Endodermal cell (in vitro differentiated cells): ENCODE measurements at regions not wholly inside any gene's neighbourhood (a gene's known extent, or its start where the extent isn't known, plus 50 kb on each side); places are given as distances from the start of the nearest gene placed in this dataset.

ENCODE experiments used
- DNase-seq: peaks from one replicate; pipeline ENCODE4 v3.0.0-alpha.2; 2017
- H3K27ac ChIP-seq: 2 replicates; pipeline ENCODE4 v1.5.1; 2013; ENCODE audit warnings: mild to moderate bottlenecking, low read depth, low read length, moderate library complexity
- H3K27me3 ChIP-seq: 2 replicates; pipeline ENCODE4 v1.6.1; 2013; ENCODE audit warnings: mild to moderate bottlenecking, low read length, moderate library complexity; ENCODE audit not compliant: insufficient read depth, control insufficient read depth, poor library complexity, severe bottlenecking
- H3K36me3 ChIP-seq: 2 replicates; pipeline ENCODE4 v1.7.0; 2013; ENCODE audit warnings: mild to moderate bottlenecking, low read length, moderate library complexity; ENCODE audit not compliant: control insufficient read depth, insufficient read depth
- H3K4me1 ChIP-seq: one replicate; pipeline ENCODE4 v1.7.0; 2013; ENCODE audit warnings: low read length; ENCODE audit not compliant: control insufficient read depth, insufficient read depth
- H3K4me3 ChIP-seq: 2 replicates; pipeline ENCODE4 v1.5.1; 2013; ENCODE audit warnings: mild to moderate bottlenecking, low read length, moderate library complexity
- H3K9ac ChIP-seq: 2 replicates; pipeline ENCODE4 v1.6.1; 2013; ENCODE audit warnings: mild to moderate bottlenecking, low read length, moderate library complexity; ENCODE audit not compliant: poor library complexity, severe bottlenecking; ENCODE audit errors: extremely low read depth
- H3K9me3 ChIP-seq: 2 replicates; pipeline ENCODE4 v1.6.1; 2013; ENCODE audit warnings: mild to moderate bottlenecking, low read length, moderate library complexity; ENCODE audit not compliant: control insufficient read depth
- H3K27ac Mint-ChIP-seq: 2 replicates; pipeline ENCODE4 v1.8.0; 2020; ENCODE audit warnings: mixed read lengths
- H3K27me3 Mint-ChIP-seq: 2 replicates; pipeline ENCODE4 v1.8.0; 2021; ENCODE audit warnings: mild to moderate bottlenecking, mixed read lengths; ENCODE audit not compliant: insufficient read depth
- H3K36me3 Mint-ChIP-seq: 2 replicates; pipeline ENCODE4 v1.8.0; 2020; ENCODE audit warnings: low read depth, mixed read lengths
- H3K4me1 Mint-ChIP-seq: 2 replicates; pipeline ENCODE4 v1.8.0; 2020; ENCODE audit warnings: mixed read lengths
- H3K4me3 Mint-ChIP-seq: 2 replicates; pipeline ENCODE4 v1.8.0; 2020; ENCODE audit warnings: mild to moderate bottlenecking, moderate library complexity, mixed read lengths
- H3K9me3 Mint-ChIP-seq: 2 replicates; pipeline ENCODE4 v1.8.0; 2020; ENCODE audit warnings: mild to moderate bottlenecking, mixed read lengths
- CTCF ChIP-seq: fragments of 200-600 bp; sonication (generic); conservative IDR thresholded peaks from 2 replicates; pipeline ENCODE4 v1.5.0; 2021; ENCODE audit warnings: antibody characterized with exemption, mild to moderate bottlenecking
- WGBS, 2 experiments: methylation state at CpG; one replicate each; pipeline versions ENCODE4 v1.1.5 to v1.1.7; 2013; ENCODE audit warnings: missing lambda C conversion rate in 2 of 2, mixed read lengths in 1 of 2; ENCODE audit not compliant: insufficient coverage in 1 of 2, insufficient read length in 1 of 2; 5-methylcytosine and 5-hydroxymethylcytosine counted together

- Histone ChIP-seq H3K27me3 (peaks cover 2% of the 10 kb centered on the region), H3K4me1 (peaks cover 7% of the 10 kb centered on the region), H3K4me3 (no peak overlapping the region), H3K9ac (no peak overlapping the region), H3K27ac (no peak overlapping the region), H3K36me3 (no peaks in the 10 kb centered on the region), H3K9me3 (no peaks in the 10 kb centered on the region)
- WGBS, 2 experiments = 79 to 83% methylated on average over 1 to 2 of the region's 2 CpGs
- Mint-ChIP-seq H3K36me3 (no peaks in the 10 kb centered on the region), H3K4me3 (no peak overlapping the region), H3K9me3 (peaks cover 3% of the 10 kb centered on the region), H3K4me1 (peaks cover 16% of the 10 kb centered on the region), H3K27me3 (peaks cover 14% of the 10 kb centered on the region), H3K27ac (no peak overlapping the region)
- DNase-seq = no peak
- no peak for TF ChIP-seq CTCF
Observed at GRCh38 chr16:59328961-59329360, 594.8 kb upstream of the GOT2 start.

- Mint-ChIP-seq H3K27me3 (peaks cover 4% of the 10 kb centered on the region), H3K4me1 (peaks cover 16% of the 10 kb centered on the region)
- whole genome bisulfite sequencing, 2 experiments = 88 to 95% methylated on average over 1 to 3 of the region's 3 CpGs
Observed at GRCh38 chr16:59327894-59328293, 593.8 kb upstream of the GOT2 start.

GRCh38 chr16:59326955-59327354 lies 592.8 kb upstream of the GOT2 start:
- H3K27me3 Mint-ChIP-seq = peaks cover 3% of the 10 kb centered on the region
- no peak overlapping the region for H3K4me3 Mint-ChIP-seq
- H3K27me3 ChIP-seq = no peaks in the 10 kb centered on the region
- no peak for DNase-seq
- no peaks in the 10 kb centered on the region for H3K36me3 Mint-ChIP-seq
- no peak overlapping the region for H3K27ac ChIP-seq
- H3K27ac Mint-ChIP-seq = no peak overlapping the region
- TF ChIP-seq CTCF = no peak
- no peaks in the 10 kb centered on the region for H3K9me3 ChIP-seq
- H3K9ac ChIP-seq = no peak overlapping the region
- peaks cover 2% of the 10 kb centered on the region for H3K9me3 Mint-ChIP-seq
- peaks cover 7% of the 10 kb centered on the region for H3K4me1 ChIP-seq
- 14 to 55% methylated on average over 1 to 2 of the region's 2 CpGs for WGBS, 2 experiments
- H3K4me1 Mint-ChIP-seq = peaks cover 16% of the 10 kb centered on the region
- H3K36me3 ChIP-seq = no peaks in the 10 kb centered on the region
- no peak overlapping the region for H3K4me3 ChIP-seq

More at GRCh38 chr16:59327894-59328293, 593.8 kb upstream of the GOT2 start:
- DNase-seq = no peak
- no peak overlapping the region for H3K27ac ChIP-seq
- no peak for TF ChIP-seq CTCF
- Mint-ChIP-seq H3K36me3 (no peaks in the 10 kb centered on the region), H3K4me3 (no peak overlapping the region), H3K9me3 (peaks cover 2% of the 10 kb centered on the region), H3K27ac (no peak overlapping the region)
- no peak overlapping the region for H3K9ac ChIP-seq
- H3K36me3 ChIP-seq = no peaks in the 10 kb centered on the region
- H3K4me3 ChIP-seq = no peak overlapping the region
- peaks cover 7% of the 10 kb centered on the region for H3K4me1 ChIP-seq
- H3K27me3 ChIP-seq = no peaks in the 10 kb centered on the region
- H3K9me3 ChIP-seq = no peaks in the 10 kb centered on the region
